NCI-H2107 (cell line): ENCODE measurements at regions not wholly inside any gene's neighbourhood (a gene's known extent, or its start where the extent isn't known, plus 50 kb on each side); places are given as distances from the start of the nearest gene placed in this dataset.

Source experiments
- DNase-seq: peaks from one replicate; lab custom pipeline; 2025; lab: John Stamatoyannopoulos, UW

DNA sequence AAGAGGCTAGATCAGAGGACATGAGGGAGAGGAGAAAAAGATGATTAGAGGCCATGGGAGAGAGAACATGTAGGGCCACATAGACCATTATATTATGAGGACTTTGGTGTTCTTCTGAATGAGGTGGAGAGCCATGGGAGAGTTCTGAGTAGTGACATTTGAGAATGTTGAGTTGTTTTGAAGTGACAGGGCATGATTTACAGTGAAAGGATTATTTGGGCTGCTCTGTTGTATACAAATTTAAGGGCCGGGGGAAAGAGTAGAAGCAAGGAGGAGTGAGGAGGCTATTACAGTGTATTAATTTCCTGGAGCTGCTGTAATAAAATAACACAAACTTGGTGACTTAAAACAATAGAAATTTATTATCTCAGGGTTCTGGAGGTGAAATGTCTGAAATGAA, 102.5 kb upstream of the RGS4 start:
- peak; percentile 29 for DNase-seq

DNA sequence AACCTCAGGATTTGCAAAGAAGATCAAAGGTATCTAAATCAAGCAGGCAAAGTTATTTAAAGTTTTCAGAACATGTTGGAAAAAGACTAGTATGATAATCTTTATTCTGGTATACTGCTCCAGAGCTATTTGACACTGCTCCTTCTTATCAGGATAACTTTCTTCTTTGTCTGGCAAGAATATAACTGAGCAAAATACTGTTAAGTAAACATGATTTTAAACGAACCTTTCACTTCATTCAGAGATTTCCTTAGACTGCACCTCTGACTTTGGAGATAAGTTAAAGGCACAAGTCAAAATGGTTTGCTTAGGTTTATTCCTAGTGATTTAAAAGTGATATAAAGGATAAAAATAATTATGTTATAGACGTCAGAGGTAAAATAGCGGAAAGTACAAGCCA, 103.9 kb upstream of the CCDC190 start:
- no peak for DNase-seq

DNA sequence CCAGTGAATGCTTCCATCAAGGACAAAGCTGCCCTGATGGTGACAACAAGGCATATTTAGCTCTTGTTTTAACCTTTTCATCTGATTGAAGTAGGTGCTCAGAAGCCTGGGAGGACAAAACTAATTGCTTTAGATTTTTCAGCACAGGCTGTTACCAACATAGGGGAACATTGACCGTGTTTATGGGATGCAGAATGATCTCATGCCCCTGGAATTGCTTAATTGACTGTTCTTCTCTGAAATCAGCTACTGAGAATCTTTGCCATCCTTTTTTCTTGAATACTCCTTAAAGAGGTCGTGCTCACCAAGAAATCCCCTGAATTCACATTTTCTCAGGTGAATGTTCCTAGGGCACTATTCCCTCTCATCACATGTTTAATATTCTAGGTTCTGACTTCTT, 95.9 kb upstream of the CCDC190 start:
- no peak for DNase-seq

DNA sequence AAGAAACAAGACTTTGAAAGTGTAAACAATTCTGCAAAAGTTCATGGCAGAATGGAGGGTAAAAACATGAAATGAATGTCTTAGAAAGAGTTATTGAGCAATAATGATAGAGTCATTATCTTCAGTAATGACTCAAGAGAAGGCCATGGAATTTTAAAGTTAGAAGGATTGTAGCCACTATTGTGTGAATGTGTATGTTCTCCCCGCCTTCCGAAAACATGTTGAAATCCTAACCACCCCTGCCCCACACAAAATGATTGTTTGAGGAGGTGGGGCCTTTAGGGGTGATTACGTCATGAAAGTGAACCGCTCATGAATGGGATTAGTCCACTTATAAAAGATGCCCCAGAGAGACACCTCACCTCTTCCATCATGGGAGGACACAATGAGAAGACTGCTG, 93.8 kb upstream of the CCDC190 start:
- no peak for DNase-seq

DNA sequence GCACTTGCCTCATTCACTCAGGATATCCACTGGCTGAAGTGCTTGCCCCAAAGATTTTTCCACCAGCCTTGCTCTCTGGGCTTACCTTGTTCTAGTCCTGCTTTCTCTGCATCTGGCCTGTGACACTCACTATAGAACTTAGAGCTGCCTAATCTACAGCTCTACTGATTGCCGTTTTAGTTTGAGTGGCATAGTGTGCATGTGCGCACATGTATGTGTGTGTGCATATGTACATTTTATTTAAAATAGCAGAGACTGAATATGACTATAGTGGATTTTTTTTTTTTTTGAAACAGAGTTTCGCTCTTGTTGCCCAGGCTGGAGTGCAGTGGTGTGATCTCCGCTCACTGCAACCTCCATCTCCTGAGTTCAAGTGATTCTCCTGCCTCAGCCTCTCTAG, 92.0 kb upstream of the CCDC190 start:
- DNase-seq: no peak

DNA sequence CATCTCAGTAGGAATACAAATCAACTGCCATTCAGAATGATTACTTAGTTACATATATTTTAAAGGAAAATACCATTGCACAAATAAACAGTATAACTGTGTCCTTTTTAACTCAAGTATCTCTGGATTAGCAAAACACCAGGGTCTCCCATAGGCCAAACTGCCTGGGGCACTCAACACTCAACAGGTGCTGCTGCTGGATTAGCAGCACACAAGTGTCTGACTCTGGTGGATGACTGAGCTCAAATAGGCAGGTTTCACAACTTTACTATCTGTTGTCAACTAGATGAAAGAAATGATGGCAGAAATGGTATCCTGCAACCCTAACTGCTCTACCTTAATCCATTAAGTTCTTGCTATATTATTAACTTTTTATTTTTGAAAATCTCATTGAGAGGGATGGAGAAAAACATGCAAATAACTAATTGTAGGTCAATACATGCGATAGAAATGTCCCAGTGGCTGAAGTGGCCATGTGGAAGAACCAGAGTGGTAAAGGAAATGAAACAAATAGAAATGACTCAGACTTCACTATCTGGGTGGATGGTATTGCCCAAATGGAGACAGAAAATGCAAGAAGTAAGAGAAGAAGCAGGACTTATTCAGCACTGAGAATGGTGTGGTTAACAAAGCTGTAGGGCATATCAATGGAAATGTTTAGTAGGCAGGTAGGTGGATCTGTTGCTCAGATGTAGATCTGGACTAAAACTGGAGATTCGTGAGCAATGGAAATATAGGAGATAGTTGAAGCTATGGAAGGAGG, 90.8 kb upstream of the CCDC190 start:
- no peak for DNase-seq

DNA sequence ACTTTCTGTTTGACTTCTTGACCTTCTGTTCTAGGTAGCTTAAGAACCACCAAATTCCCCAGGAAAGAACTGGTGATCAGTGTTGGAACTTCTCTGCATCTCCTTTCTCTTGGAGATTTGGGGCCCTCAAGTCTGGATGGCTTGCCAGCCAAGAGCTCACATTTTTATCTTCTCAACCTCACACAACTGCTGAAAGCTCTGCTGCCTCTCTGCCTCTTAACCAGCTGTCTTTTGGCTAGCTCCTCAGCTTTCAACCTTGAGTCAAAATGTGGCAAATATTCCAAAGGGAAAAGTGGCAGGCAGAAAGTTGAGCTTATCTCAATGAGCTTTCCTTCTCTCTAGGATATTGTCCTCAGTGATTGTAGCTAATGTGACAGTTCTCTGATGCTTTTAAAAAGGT, 89.2 kb upstream of the CCDC190 start:
- no peak for DNase-seq

DNA sequence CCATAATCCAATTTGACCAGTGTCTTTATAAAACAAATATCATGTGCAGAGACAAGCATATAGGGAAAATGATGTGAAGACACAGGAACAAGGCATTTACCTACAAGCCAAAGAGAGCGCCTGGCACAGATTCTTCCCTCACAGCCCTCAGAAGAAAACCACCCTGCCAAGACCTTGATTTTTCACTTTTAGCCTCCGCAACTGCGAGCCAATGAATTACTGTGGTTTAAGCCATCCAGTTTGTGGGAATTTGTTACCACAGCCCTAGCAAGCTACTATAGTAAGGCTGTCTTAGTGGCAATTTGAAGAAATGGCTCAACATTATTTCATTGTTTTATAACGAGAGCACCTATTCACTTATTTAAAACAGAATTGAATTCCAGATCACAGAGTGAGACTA, 85.7 kb upstream of the CCDC190 start:
- DNase-seq: no peak

DNA sequence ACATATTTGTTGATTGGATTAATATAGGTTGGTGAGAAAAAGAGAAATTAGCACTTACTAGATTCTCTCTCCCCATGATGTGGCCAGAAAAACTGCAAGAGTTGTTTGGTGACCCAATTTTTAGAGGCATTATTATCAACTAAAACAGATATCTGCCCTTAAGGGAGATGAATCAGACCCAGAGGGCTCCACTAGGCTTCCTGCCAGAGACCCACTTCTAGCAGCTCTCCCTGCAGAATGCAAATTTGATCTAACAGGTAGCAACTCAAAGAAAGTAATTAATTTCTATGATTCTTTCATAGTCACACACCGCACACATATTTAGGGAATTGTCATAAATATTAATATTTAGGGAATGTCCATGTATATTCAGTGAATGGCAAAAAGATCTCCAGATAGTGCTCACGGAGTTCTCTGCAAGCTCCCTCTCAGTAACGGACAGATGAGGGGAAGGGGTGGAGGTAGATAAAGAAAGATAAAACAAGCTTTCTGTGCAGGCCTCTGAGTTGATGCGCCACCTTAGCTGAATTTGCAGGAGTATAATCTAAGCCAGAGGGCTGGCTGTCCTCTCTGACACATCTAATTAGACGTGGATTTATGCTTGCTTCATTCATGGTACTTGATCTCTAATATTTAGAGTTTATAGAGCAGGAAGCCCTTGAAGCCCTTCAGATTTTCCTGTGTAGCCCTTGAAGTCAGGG, 84.1 kb upstream of the CCDC190 start:
- DNase-seq: no peak

DNA sequence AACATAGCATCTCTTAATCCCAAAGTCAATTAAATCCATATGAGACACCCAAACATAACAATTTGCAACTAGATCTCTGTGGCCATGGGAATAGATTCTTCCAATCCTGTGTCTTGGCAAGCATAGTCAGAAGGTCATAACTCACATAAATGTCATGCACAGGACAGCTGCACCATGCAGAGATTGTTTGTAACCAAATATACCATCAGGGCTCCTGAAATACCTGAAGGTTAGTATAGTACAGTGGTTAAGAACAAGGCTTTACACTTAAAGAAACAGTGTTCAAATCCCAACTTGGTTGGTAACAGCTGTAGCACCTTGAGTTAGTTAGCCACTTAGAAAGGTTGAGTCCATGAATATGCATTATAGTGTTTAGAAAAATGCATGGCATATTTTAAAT, 82.6 kb upstream of the CCDC190 start:
- no peak for DNase-seq

DNA sequence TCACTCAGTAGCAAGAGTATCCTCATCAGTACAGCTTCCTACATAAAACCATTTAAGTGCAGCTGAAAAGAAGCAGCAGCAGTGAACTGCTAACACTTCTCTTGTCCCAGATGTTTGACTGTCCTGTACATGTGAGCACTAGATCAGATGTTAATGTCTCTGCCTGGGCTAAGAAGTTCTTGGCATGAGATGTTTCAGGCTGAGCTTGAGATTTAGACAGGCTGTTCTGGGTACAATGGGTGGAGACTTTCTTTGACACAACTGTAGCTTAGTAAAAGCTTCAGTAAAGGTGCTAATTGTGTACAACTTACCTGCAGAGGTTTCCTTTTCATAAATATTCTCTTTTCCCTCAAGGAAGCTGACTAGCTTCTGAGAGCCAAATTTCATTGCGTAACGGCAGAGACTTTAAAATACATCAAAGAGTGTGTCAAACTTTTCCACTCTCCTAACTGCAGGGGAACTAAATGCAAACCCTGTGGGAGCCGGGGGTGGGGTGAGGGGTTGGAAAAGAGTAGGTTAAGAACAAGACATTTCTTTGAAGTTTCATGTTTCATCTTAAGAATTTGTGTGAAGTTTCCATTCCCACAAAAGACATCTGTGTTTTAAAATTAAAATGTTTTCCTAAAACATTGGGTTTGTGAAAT, 82.1 kb upstream of the CCDC190 start:
- DNase-seq: no peak

DNA sequence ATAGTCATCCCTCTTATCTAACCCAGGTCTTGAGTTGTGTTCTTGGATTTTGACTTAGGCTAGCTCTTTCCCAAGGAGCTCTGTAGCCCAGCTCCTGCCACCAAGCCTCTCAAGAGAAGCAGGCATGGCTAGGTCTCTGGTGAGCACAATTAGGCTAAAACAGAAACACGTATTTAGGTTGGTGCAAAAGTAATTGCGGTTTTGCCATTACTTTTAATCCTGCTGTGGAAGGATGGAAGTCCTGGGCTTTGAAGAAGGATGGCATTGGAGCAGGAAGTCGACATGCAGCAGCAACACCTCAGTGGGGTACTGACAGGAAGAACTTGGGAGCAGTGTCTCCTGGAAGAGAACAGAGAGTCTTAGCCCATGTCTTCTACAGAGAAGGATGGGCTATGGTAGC, 80.0 kb upstream of the CCDC190 start:
- no peak for DNase-seq

DNA sequence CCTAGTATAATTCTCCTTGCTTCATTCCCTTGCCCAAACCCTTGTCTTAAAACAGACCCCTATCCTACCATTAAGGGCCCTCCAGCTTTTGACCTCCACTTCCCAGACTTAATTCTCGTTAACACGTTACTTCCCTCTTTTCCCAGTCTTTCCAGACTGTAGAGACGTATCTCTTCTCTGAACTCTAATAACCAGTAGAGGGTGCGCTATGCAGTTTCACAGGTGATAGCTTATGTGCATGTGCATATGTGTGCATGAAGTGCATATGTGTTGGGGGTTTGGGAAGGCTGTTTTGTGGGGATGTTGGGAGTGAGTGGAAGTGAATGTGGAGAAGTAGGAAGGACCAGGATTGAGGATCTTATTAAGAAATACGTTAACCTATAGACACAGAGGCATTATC, 78.1 kb upstream of the CCDC190 start:
- DNase-seq: no peak

DNA sequence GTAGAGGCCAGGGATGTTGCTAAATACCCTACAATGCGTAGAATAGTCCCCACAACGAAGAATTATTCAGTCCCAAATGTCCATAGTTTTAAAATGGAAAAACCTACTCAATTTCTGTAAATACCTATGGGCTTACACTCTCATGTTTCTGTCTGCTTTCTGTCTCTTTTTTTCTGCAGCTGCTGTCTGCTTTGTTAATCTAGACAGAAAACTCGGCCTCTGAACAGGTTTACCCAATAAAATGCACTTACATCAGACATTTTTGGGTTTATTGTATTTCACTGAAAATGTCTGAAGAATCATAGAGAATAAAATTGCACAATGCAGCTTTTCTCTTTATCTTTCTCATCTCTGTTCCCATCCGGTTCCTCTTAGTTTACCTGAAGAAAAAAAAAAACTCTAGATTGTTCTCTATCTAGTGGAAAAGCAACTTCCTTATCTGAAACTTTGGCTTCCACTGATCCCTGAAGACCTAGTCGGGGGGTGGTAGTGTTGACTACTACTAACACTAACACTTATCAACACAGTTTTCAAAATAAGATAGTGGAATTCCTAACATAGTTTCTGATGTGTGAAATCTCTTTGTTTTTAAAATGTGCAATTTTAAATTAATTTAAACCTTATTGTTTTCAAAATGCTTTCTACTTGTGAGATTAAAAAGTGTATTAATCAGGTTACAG, 76.9 kb upstream of the CCDC190 start:
- no peak for DNase-seq

DNA sequence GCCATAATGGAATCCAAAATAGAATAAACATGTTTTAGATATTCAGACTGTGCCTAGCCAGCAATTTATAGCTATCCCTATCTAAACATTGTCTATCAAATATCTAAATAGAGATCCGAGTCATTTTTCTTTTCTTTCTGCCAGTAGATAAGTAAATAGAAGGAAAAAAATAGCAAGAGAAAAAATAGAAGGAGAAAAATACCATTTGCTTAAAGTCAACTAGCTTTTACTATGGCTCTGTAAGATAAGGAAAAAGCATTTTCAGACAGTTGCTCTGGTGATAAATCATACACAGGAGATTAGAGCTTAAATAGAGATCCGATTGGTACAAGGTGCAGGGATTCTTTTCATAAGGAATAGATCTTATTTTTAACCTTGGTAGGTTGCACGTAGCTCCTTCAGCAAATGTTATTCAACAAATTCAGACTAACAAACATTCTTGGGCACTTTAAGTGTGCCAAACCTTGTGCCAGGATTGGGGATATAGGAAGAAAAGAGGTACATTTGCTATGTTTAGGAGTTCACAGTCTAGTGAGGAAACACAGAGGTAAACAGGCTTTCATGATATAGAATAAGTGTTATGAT, 70.1 kb upstream of the CCDC190 start:
- DNase-seq: no peak

DNA sequence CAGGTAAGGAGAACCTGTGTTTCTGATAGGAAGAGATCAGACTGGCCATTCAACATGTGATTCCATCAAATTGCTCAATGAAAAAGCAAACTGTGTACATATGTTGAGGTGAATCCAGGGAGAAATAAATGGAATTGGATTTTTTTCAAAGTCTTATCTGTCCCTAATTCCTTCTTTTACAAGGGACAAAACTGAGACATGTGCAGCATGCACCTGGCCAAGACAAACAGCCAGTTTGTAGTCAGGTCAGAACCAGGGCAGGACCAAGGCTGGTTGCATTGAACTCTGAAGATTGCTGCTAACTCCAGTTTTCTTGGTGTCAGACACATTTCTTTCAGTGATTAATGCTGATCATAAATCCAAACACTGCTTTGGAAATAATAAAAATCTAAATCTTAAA, 69.6 kb upstream of the CCDC190 start:
- no peak for DNase-seq

DNA sequence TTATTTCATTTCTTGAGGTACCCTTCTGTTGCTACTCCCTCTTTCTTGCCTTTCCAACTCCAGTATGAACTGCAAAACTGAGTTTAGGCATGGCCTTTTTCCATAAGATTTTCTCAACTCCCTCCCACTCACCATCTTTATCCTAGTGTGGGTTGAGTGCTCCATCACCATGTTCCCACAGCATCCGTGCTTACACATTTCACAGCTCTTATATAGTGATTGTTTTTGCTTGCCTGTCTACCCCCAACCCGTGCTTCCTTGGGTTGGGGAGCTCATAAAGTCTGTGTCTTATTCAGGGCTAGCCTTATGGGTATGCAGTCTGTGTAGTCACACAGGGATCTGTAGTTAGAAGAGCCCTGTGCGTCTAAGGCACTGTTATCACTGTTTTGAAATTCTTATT, 68.2 kb upstream of the CCDC190 start:
- no peak for DNase-seq

DNA sequence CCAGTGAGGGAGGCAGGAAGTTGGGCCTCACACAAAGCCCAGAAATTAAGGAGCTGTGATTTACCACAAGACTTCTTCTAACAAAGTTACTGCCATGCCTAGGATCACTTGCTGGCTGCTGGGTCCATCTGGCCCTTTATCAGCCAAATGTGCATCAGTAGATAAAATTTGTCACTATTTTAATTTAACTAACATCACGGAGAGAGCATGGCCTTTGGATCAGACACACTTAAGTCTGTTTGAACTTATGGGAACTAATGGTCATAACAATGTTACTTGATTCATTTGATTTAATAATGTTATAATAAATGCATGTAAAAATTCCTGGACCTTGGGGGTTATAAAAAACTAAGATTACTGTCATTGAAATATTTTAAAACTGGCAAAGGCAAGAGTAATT, 67.2 kb upstream of the CCDC190 start:
- DNase-seq: no peak

DNA sequence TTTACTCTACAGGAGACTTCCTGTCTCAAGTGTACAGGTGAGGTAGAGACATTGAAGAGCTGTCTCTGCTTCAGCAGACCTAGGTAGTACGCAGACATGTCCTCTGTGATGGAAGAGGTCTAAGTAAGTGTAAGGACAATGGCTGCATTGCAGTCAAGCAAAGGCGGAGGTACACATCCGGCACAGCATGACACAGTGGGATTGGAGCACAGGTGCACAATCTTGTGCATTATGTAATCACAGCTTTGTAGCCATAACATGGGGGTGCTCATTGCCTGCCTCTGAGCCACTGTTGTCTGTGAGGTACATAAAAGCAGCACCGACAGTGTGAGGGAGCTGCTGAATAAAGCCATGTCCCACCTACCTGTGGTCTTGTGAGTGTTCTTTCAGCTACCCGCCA, 66.4 kb upstream of the CCDC190 start:
- no peak for DNase-seq

DNA sequence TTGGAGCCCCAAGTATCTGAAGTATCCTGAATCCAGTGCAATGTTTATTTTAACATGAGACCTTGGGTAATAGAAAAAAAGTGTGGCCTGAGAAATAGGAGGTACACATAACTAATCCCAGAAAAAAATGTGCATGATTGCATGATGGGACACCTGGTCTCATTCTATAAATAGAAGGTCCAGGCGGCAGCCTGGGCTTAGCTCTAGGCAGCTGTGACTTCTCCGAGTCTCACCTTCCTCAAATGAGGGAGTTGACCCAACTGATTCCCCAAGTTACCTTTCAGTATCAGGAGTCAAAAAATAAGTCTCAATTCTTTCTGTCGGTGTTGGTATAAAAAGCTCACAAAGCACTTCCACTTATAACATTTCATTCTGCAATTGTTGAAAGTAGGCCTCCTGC, 65.9 kb upstream of the CCDC190 start:
- no peak for DNase-seq

DNA sequence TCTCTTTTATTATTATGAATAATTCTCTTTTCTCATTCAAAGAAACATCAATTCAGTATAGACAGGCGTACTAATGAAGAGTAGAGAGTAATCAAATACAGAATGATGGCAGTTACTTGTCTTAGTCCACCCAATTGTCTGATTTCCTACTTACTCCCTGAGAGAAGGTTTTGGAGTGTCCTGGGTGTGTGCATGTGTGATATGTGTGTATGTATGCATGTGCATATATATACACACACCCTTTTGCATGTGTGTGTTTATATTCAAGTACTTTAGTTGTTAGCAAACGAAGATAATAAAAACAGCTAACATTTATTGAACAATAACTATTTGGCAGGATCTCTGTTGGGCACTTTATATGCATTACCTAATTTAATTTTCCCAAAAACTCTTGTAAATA, 63.2 kb upstream of the CCDC190 start:
- DNase-seq: no peak

DNA sequence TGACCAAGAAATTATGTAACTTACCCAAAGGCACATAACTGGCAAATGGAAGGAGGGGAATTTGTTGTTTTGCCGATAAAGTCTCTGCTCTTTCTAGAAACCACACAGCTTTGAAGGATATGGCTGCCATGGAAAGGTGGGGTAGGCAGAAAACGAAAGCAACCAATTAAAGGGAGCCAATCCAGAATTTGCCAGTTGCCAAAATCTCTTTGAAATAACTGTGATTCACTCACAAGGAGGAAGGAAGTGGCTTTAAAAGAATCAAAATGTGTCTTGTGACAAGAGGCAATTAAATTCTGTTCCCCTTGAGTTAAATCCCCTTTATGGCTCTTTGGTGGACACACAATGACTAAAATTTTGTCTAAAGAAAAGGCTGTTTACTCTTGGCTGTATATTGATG, 61.2 kb upstream of the CCDC190 start:
- DNase-seq: no peak

DNA sequence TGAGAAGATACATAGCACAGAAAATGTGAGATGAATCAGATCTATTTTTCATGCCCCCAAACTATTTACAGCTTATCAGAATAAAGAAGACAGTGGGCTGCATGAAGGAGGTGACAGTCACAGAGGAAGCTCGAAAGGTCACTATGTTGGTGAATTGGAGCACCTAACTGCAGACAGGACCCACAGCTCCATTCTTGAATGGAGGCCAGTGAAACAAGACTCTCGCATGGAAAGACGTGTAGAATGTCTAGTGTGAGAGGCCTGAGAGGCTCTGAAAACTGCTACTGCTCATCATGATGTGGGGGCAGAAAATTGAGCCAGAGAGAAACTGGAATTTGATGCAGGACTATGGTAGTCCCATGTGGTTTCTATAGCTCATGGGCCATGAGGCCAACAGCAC, 60.3 kb upstream of the CCDC190 start:
- no peak for DNase-seq
